Germinal center (tissue), 1 donor: ENCODE measurements at regions not wholly inside any gene's neighbourhood (a gene's known extent, or its start where the extent isn't known, plus 50 kb on each side); places are given as distances from the start of the nearest gene placed in this dataset.
"Not testable (repeated sequence)": the region's sequence is repeated elsewhere in the genome, so short reads cannot be mapped to it uniquely, and the experiment has no call there.

Source experiments
- DNase-seq: peaks from one replicate; pipeline ENCODE4 v3.0.0; 2012; ENCODE audit warnings: mixed read lengths, low spot score

- DNase-seq = no peak
These were observed 889.8 kb downstream of the PLA2G4A start for GRCh38 chr1:187718527-187718926.

- no peak for DNase-seq
These were observed 892.5 kb downstream of the PLA2G4A start for GRCh38 chr1:187721216-187721615.

- no peak for DNase-seq
These were observed 896.5 kb downstream of the PLA2G4A start for GRCh38 chr1:187725216-187725615.

- no peak for DNase-seq
These were observed 904.5 kb downstream of the PLA2G4A start for GRCh38 chr1:187733232-187733631.

GRCh38 chr1:187734427-187734826, 905.7 kb downstream of the PLA2G4A start:
- no peak for DNase-seq

- no peak for DNase-seq
These were observed 915.9 kb downstream of the PLA2G4A start for GRCh38 chr1:187744665-187745064.

- DNase-seq = no peak
These were observed 926.8 kb downstream of the PLA2G4A start for GRCh38 chr1:187755536-187755935.

GRCh38 chr1:187756684-187757083, 927.9 kb downstream of the PLA2G4A start:
- not testable (repeated sequence) for DNase-seq

GRCh38 chr1:187759825-187760333, 931.1 kb downstream of the PLA2G4A start:
- DNase-seq = no peak

- DNase-seq = no peak
These were observed 933.4 kb downstream of the PLA2G4A start for GRCh38 chr1:187762118-187762517.

GRCh38 chr1:187763465-187763864, 934.7 kb downstream of the PLA2G4A start:
- DNase-seq = no peak

GRCh38 chr1:187763976-187764375, 935.2 kb downstream of the PLA2G4A start:
- no peak for DNase-seq

GRCh38 chr1:187771396-187771795, 942.6 kb downstream of the PLA2G4A start:
- no peak for DNase-seq

- DNase-seq = no peak
These were observed 944.4 kb downstream of the PLA2G4A start for GRCh38 chr1:187773168-187773567.

GRCh38 chr1:187787736-187788135, 959.0 kb downstream of the PLA2G4A start:
- DNase-seq = no peak

- DNase-seq = no peak
These were observed 960.0 kb downstream of the PLA2G4A start for GRCh38 chr1:187788718-187789117.

GRCh38 chr1:187790724-187791123, 962.0 kb downstream of the PLA2G4A start:
- DNase-seq = no peak

- no peak for DNase-seq
These were observed 965.8 kb downstream of the PLA2G4A start for GRCh38 chr1:187794561-187794960.

- no peak for DNase-seq
These were observed 980.8 kb downstream of the PLA2G4A start for GRCh38 chr1:187809549-187809948.

- DNase-seq = no peak
These were observed 987.9 kb downstream of the PLA2G4A start for GRCh38 chr1:187816646-187817045.

- DNase-seq = no peak
These were observed 989.0 kb downstream of the PLA2G4A start for GRCh38 chr1:187817782-187818181.

GRCh38 chr1:187819086-187819485, 990.3 kb downstream of the PLA2G4A start:
- DNase-seq = no peak

GRCh38 chr1:187836557-187836956, 1007.8 kb downstream of the PLA2G4A start:
- no peak for DNase-seq

- DNase-seq = no peak
These were observed 1009.0 kb downstream of the PLA2G4A start for GRCh38 chr1:187837787-187838186.
